Smooth muscle cell (in vitro differentiated cells): ENCODE measurements at regions not wholly inside any gene's neighbourhood (a gene's known extent, or its start where the extent isn't known, plus 50 kb on each side); places are given as distances from the start of the nearest gene placed in this dataset.

ENCODE experiments used
- DNase-seq: peaks from one replicate; lab custom pipeline; 2025; ENCODE audit not compliant: unreplicated experiment; lab: John Stamatoyannopoulos, UW
- H2AFZ ChIP-seq: fragments of 200-600 bp; sonication (generic); 2 replicates; pipeline ENCODE4 v1.6.0; 2016; ENCODE audit warnings: antibody characterized with exemption, low read depth, mild to moderate bottlenecking
- H3F3A ChIP-seq: fragments of 200-600 bp; sonication (generic); 2 replicates; pipeline ENCODE4 v1.6.0; 2017; ENCODE audit warnings: antibody characterized with exemption, low read depth
- H3K27ac ChIP-seq: fragments of 200-600 bp; sonication (generic); 2 replicates; pipeline ENCODE4 v1.5.1; 2016; ENCODE audit warnings: low read depth, mild to moderate bottlenecking
- H3K27me3 ChIP-seq: fragments of 200-600 bp; sonication (generic); 2 replicates; pipeline ENCODE4 v1.6.1; 2016; ENCODE audit warnings: low read depth, mild to moderate bottlenecking
- H3K36me3 ChIP-seq: fragments of 200-600 bp; sonication (generic); 2 replicates; pipeline ENCODE4 v1.5.1; 2016; ENCODE audit warnings: low read depth
- H3K4me1 ChIP-seq: fragments of 200-600 bp; sonication (generic); 2 replicates; pipeline ENCODE4 v1.5.1; 2016; ENCODE audit warnings: low read depth
- H3K4me2 ChIP-seq: fragments of 200-600 bp; sonication (generic); 2 replicates; pipeline ENCODE4 v1.6.0; 2016; ENCODE audit warnings: mild to moderate bottlenecking
- H3K4me3 ChIP-seq: fragments of 200-600 bp; sonication (generic); 2 replicates; pipeline ENCODE4 v1.5.1; 2016; ENCODE audit warnings: mild to moderate bottlenecking
- H3K79me2 ChIP-seq: fragments of 200-600 bp; sonication (generic); 2 replicates; pipeline ENCODE4 v1.6.0; 2016; ENCODE audit warnings: low read depth, mild to moderate bottlenecking
- H3K9ac ChIP-seq: fragments of 200-600 bp; sonication (generic); 2 replicates; pipeline ENCODE4 v1.6.0; 2016; ENCODE audit warnings: low read depth
- H3K9me3 ChIP-seq: fragments of 200-600 bp; sonication (generic); replicated peaks from 2 replicates; pipeline ENCODE4 v1.5.1; 2016; ENCODE audit warnings: low read depth
- H4K20me1 ChIP-seq: fragments of 200-600 bp; sonication (generic); 2 replicates; pipeline ENCODE4 v1.6.0; 2016; ENCODE audit warnings: low read depth
- CTCF ChIP-seq: fragments of 200-600 bp; sonication (generic); IDR thresholded peaks from 2 replicates; pipeline ENCODE4 v1.5.1; 2017; ENCODE audit warnings: borderline replicate concordance, mild to moderate bottlenecking, antibody characterized with exemption; ENCODE audit not compliant: insufficient read depth, poor library complexity, severe bottlenecking
- WGBS: methylation state at CpG from one replicate; pipeline ENCODE4 v1.1.7; 2016; ENCODE audit warnings: low lambda C conversion rate; 5-methylcytosine and 5-hydroxymethylcytosine counted together

GRCh38 chr13:69204620-69205019 is 903.0 kb upstream of the ATXN8OS start:
- H4K20me1 ChIP-seq = no peaks in the 10 kb centered on the region
- no peaks in the 10 kb centered on the region for H3K27me3 ChIP-seq
- no peak overlapping the region for H2AFZ ChIP-seq
- H3K79me2 ChIP-seq = no peaks in the 10 kb centered on the region
- no peaks in the 10 kb centered on the region for H3F3A ChIP-seq
- no peak overlapping the region for H3K4me3 ChIP-seq
- H3K4me1 ChIP-seq = peaks cover 18% of the 10 kb centered on the region
- H3K9me3 ChIP-seq = no peaks in the 10 kb centered on the region
- H3K4me2 ChIP-seq = no peak overlapping the region
- no peak overlapping the region for H3K27ac ChIP-seq
- 65% methylated on average over 2 of the region's 2 CpGs for WGBS
- H3K9ac ChIP-seq = no peak overlapping the region
- TF ChIP-seq CTCF = no peak
- DNase-seq = no peak
- no peaks in the 10 kb centered on the region for H3K36me3 ChIP-seq

- no peak overlapping the region for H3K9ac ChIP-seq
- H3K27me3 ChIP-seq = no peaks in the 10 kb centered on the region
- no peaks in the 10 kb centered on the region for H3K36me3 ChIP-seq
- 37% methylated on average over 1 of the region's 1 CpG for WGBS
- no peak for TF ChIP-seq CTCF
- no peak overlapping the region for H3K4me3 ChIP-seq
- no peak for DNase-seq
- no peak overlapping the region for H2AFZ ChIP-seq
- no peaks in the 10 kb centered on the region for H4K20me1 ChIP-seq
- H3K27ac ChIP-seq = no peak overlapping the region
- no peaks in the 10 kb centered on the region for H3K79me2 ChIP-seq
- H3K4me2 ChIP-seq = no peak overlapping the region
- H3F3A ChIP-seq = no peaks in the 10 kb centered on the region
- peaks cover 18% of the 10 kb centered on the region for H3K4me1 ChIP-seq
- no peaks in the 10 kb centered on the region for H3K9me3 ChIP-seq
Observed at GRCh38 chr13:69202996-69203395, 904.6 kb upstream of the ATXN8OS start.

- H3K4me2 ChIP-seq = no peak overlapping the region
- H3K27me3 ChIP-seq = no peaks in the 10 kb centered on the region
- no peaks in the 10 kb centered on the region for H3K79me2 ChIP-seq
- H3K9me3 ChIP-seq = no peaks in the 10 kb centered on the region
- no peaks in the 10 kb centered on the region for H3K36me3 ChIP-seq
- TF ChIP-seq CTCF = no peak
- H3K27ac ChIP-seq = no peak overlapping the region
- DNase-seq = no peak
- peaks cover 18% of the 10 kb centered on the region for H3K4me1 ChIP-seq
- no peak overlapping the region for H3K4me3 ChIP-seq
- no peak overlapping the region for H3K9ac ChIP-seq
- H4K20me1 ChIP-seq = no peaks in the 10 kb centered on the region
- no peaks in the 10 kb centered on the region for H3F3A ChIP-seq
- peak overlapping the region; percentile 81 for H2AFZ ChIP-seq
- WGBS = 22% methylated on average over 5 of the region's 5 CpGs
Observed at GRCh38 chr13:69199664-69200063, 908.0 kb upstream of the ATXN8OS start.

- no peaks in the 10 kb centered on the region for H3F3A ChIP-seq
- no peak overlapping the region for H3K4me2 ChIP-seq
- H4K20me1 ChIP-seq = no peaks in the 10 kb centered on the region
- H2AFZ ChIP-seq = no peak overlapping the region
- no peak for TF ChIP-seq CTCF
- H3K36me3 ChIP-seq = no peaks in the 10 kb centered on the region
- H3K4me3 ChIP-seq = no peak overlapping the region
- H3K9me3 ChIP-seq = no peaks in the 10 kb centered on the region
- no peak overlapping the region for H3K9ac ChIP-seq
- H3K27ac ChIP-seq = no peak overlapping the region
- no peaks in the 10 kb centered on the region for H3K79me2 ChIP-seq
- H3K27me3 ChIP-seq = no peaks in the 10 kb centered on the region
- DNase-seq = no peak
- peaks cover 18% of the 10 kb centered on the region for H3K4me1 ChIP-seq
- 92% methylated on average over 2 of the region's 2 CpGs for WGBS
Observed at GRCh38 chr13:69198706-69199105, 908.9 kb upstream of the ATXN8OS start.
